ENCODE measurements at regions not wholly inside any gene's neighbourhood (a gene's known extent, or its start where the extent isn't known, plus 50 kb on each side); places are given as distances from the start of the nearest gene placed in this dataset.

GRCh38 chr1:4973341-4973740, 318.9 kb downstream of the AJAP1 start:
- TF ChIP-seq CTCF (conservative IDR thresholded peaks at IDR 0.05; ENCODE audit: low read depth in 2 of 2) (no peak), ZNF462 (CRISPR knock-in tag; IDR thresholded peaks at IDR 0.05) (no peak), EZH2phosphoT487 (IDR thresholded peaks at IDR 0.05; ENCODE audit: unreplicated experiment) (no peak), ETS1 (IDR thresholded peaks at IDR 0.05) (no peak), ZNF114 (CRISPR knock-in tag; IDR thresholded peaks at IDR 0.05) (no peak), JUNB (IDR thresholded peaks at IDR 0.05; ENCODE audit: unreplicated experiment) (no peak), EZH2 (IDR thresholded peaks at IDR 0.05; ENCODE audit: low read depth, unreplicated experiment) (no peak), REST (IDR thresholded peaks at IDR 0.05; ENCODE audit: unreplicated experiment) (no peak), POLR2AphosphoS5 (IDR thresholded peaks at IDR 0.05; ENCODE audit: low read depth) (no peak)
